22Rv1 (cell line): ENCODE measurements at regions not wholly inside any gene's neighbourhood (a gene's known extent, or its start where the extent isn't known, plus 50 kb on each side); places are given as distances from the start of the nearest gene placed in this dataset.

ENCODE experiments used
- ZFX ChIP-seq: fragments of 450-650 bp; IDR thresholded peaks from 2 replicates; pipeline ENCODE4 v1.6.1; 2017; ENCODE audit warnings: antibody characterized with exemption, borderline replicate concordance
- TF ChIP-seq, protein P1 (sequence below): fragments of 450-650 bp; IDR thresholded peaks from 2 replicates; pipeline ENCODE4 v1.5.1; 2017; ENCODE audit warnings: mild to moderate bottlenecking

DNA sequence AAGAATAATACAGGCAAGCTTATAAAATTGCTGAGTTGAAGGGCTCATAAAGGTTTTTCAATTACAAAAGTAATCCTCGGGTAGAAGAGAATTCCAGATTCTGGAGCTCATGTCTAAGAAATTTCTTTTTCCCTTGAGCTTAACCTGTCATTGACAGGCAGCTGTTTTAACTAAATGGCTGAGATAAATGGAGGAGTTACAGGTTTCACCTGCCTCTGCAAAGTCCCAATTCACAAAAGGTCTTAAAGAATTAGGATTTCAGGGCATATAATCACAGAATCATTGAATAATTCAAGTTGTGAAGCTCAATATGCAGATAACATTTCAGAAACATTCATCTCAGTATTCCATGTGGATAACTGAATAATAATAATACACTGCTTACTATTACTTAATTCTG lies 660.1 kb upstream of the NRSN1 start:
- TF ChIP-seq, protein P1, sequence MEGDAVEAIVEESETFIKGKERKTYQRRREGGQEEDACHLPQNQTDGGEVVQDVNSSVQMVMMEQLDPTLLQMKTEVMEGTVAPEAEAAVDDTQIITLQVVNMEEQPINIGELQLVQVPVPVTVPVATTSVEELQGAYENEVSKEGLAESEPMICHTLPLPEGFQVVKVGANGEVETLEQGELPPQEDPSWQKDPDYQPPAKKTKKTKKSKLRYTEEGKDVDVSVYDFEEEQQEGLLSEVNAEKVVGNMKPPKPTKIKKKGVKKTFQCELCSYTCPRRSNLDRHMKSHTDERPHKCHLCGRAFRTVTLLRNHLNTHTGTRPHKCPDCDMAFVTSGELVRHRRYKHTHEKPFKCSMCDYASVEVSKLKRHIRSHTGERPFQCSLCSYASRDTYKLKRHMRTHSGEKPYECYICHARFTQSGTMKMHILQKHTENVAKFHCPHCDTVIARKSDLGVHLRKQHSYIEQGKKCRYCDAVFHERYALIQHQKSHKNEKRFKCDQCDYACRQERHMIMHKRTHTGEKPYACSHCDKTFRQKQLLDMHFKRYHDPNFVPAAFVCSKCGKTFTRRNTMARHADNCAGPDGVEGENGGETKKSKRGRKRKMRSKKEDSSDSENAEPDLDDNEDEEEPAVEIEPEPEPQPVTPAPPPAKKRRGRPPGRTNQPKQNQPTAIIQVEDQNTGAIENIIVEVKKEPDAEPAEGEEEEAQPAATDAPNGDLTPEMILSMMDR = no peak
- TF ChIP-seq ZFX = no peak
